GM23338 (cell line): ENCODE measurements at regions not wholly inside any gene's neighbourhood (a gene's known extent, or its start where the extent isn't known, plus 50 kb on each side); places are given as distances from the start of the nearest gene placed in this dataset.

Experiments
- ATAC-seq: fragments of 200-7000 bp; cut with Tn5 transposase; 3 replicates; pipeline ENCODE4 v1.9.1; 2020
- DNase-seq: peaks from one replicate; pipeline ENCODE4 v3.0.0-alpha.2; 2015; ENCODE audit warnings: low spot score
- H2AFZ ChIP-seq: fragments of 200-600 bp; sonication (generic); 2 replicates; pipeline ENCODE4 v1.8.0; 2016; ENCODE audit warnings: antibody characterized with exemption, mild to moderate bottlenecking, moderate library complexity
- H3F3A ChIP-seq: fragments of 200-600 bp; sonication (generic); replicated peaks from 2 replicates; pipeline ENCODE4 v1.8.0; 2017; ENCODE audit warnings: antibody characterized with exemption, mixed run types, low read depth
- H3K27ac ChIP-seq: fragments of 200-600 bp; sonication (generic); 2 replicates; pipeline ENCODE4 v1.6.1; 2016; ENCODE audit warnings: low read depth
- H3K27me3 ChIP-seq: fragments of 200-600 bp; sonication (generic); 2 replicates; pipeline ENCODE4 v1.8.0; 2016; ENCODE audit warnings: mild to moderate bottlenecking, mixed run types, moderate library complexity; ENCODE audit not compliant: insufficient read depth
- H3K36me3 ChIP-seq: fragments of 200-600 bp; sonication (generic); 2 replicates; pipeline ENCODE4 v1.8.0; 2016; ENCODE audit warnings: mild to moderate bottlenecking; ENCODE audit not compliant: insufficient read depth
- H3K4me1 ChIP-seq: fragments of 200-600 bp; sonication (generic); 2 replicates; pipeline ENCODE4 v1.8.0; 2016; ENCODE audit warnings: mild to moderate bottlenecking, moderate library complexity; ENCODE audit not compliant: insufficient read depth
- H3K4me2 ChIP-seq: fragments of 200-600 bp; sonication (generic); 2 replicates; pipeline ENCODE4 v1.7.1; 2017; ENCODE audit warnings: mixed run types
- H3K4me3 ChIP-seq: fragments of 200-600 bp; sonication (generic); 2 replicates; pipeline ENCODE4 v1.6.1; 2016; ENCODE audit warnings: mixed run types
- H3K79me2 ChIP-seq: fragments of 200-600 bp; sonication (generic); replicated peaks from 2 replicates; pipeline ENCODE4 v1.8.0; 2017; ENCODE audit warnings: mild to moderate bottlenecking; ENCODE audit not compliant: insufficient read depth
- H3K9me2 ChIP-seq: fragments of 200-600 bp; sonication (generic); 2 replicates; pipeline ENCODE4 v1.8.0; 2017; ENCODE audit not compliant: insufficient read depth
- H4K20me1 ChIP-seq: fragments of 200-600 bp; sonication (generic); replicated peaks from 2 replicates; pipeline ENCODE4 v1.8.0; 2017; ENCODE audit warnings: mild to moderate bottlenecking; ENCODE audit not compliant: insufficient read depth
- H3K27ac Mint-ChIP-seq: 2 replicates; pipeline ENCODE4 v1.8.0; 2020; ENCODE audit warnings: inconsistent platforms, mild to moderate bottlenecking, moderate library complexity, mixed read lengths
- H3K27me3 Mint-ChIP-seq: 3 replicates; pipeline ENCODE4 v1.8.0; 2022; ENCODE audit warnings: low read depth, mild to moderate bottlenecking, moderate library complexity, mixed read lengths, inconsistent platforms; ENCODE audit not compliant: insufficient read depth, poor library complexity
- H3K36me3 Mint-ChIP-seq: 3 replicates; pipeline ENCODE4 v1.8.0; 2021; ENCODE audit warnings: low read depth, mild to moderate bottlenecking, inconsistent platforms, moderate library complexity, mixed read lengths
- H3K4me1 Mint-ChIP-seq: 3 replicates; pipeline ENCODE4 v1.8.0; 2020; ENCODE audit warnings: mild to moderate bottlenecking, inconsistent platforms, mixed read lengths
- H3K4me3 Mint-ChIP-seq: 3 replicates; pipeline ENCODE4 v1.8.0; 2021; ENCODE audit warnings: moderate library complexity, mild to moderate bottlenecking, inconsistent platforms, mixed read lengths
- H3K9me3 Mint-ChIP-seq: 3 replicates; pipeline ENCODE4 v1.8.0; 2020; ENCODE audit warnings: moderate library complexity, mild to moderate bottlenecking, inconsistent platforms, mixed read lengths
- CREB1 ChIP-seq: fragments of 250-450 bp; sonication (Bioruptor Pico); IDR thresholded peaks from 2 replicates; pipeline ENCODE4 v1.5.0; 2020; ENCODE audit warnings: low read depth, mild to moderate bottlenecking, moderate library complexity
- EZH2 ChIP-seq: fragments of 200-600 bp; sonication (generic); IDR thresholded peaks from one replicate; pipeline ENCODE4 v1.8.0; 2017; ENCODE audit warnings: antibody characterized with exemption, mild to moderate bottlenecking, low read depth; ENCODE audit not compliant: unreplicated experiment
- EZH2phosphoT487 ChIP-seq: fragments of 200-600 bp; sonication (generic); IDR thresholded peaks from one replicate; pipeline ENCODE4 v1.8.1; 2018; ENCODE audit warnings: antibody characterized with exemption; ENCODE audit not compliant: unreplicated experiment
- JUNB ChIP-seq: IDR thresholded peaks from one replicate; pipeline ENCODE4 v1.6.1; 2016; ENCODE audit warnings: antibody characterized with exemption; ENCODE audit not compliant: unreplicated experiment
- NANOG ChIP-seq: IDR thresholded peaks from 2 replicates; pipeline ENCODE4 v1.6.1; 2016; ENCODE audit warnings: antibody characterized with exemption, borderline replicate concordance
- POLR2AphosphoS5 ChIP-seq: IDR thresholded peaks from 2 replicates; pipeline ENCODE4 v1.6.1; 2016; ENCODE audit warnings: antibody characterized with exemption, low read depth
- STAT1 ChIP-seq: IDR thresholded peaks from one replicate; pipeline ENCODE4 v1.6.1; 2016; ENCODE audit warnings: antibody characterized with exemption; ENCODE audit not compliant: unreplicated experiment
- ZNF114 ChIP-seq: fragments of 250-450 bp; sonication (Bioruptor Pico); IDR thresholded peaks from 2 replicates; pipeline ENCODE4 v1.5.0; 2020; ENCODE audit warnings: mild to moderate bottlenecking, moderate library complexity
- ZNF331 ChIP-seq: fragments of 250-450 bp; sonication (Bioruptor Pico); IDR thresholded peaks from 2 replicates; pipeline ENCODE4 v1.5.0; 2020; ENCODE audit warnings: low read depth, mild to moderate bottlenecking, moderate library complexity
- TF ChIP-seq, protein P1 (sequence below): IDR thresholded peaks from one replicate; pipeline ENCODE4 v1.6.1; 2018; ENCODE audit warnings: antibody characterized with exemption; ENCODE audit not compliant: unreplicated experiment
- TF ChIP-seq, protein P2 (sequence below), 2 experiments: fragments of 200-600 bp in 1 of 2; sonication (generic) in 1 of 2; conservative IDR thresholded peaks; 2 replicates each; pipeline versions ENCODE4 v1.5.1 to v1.6.1; 2016 to 2017; ENCODE audit warnings: antibody characterized with exemption in 2 of 2, low read depth in 2 of 2, mild to moderate bottlenecking in 2 of 2, moderate library complexity in 1 of 2
- TF ChIP-seq, protein P3 (sequence below): IDR thresholded peaks from 2 replicates; pipeline ENCODE4 v1.6.1; 2016; ENCODE audit warnings: antibody characterized with exemption
- TF ChIP-seq, protein P4 (sequence below): fragments of 250-450 bp; sonication (Bioruptor Pico); IDR thresholded peaks from 2 replicates; pipeline ENCODE4 v1.5.0; 2020; ENCODE audit warnings: mild to moderate bottlenecking, moderate library complexity

GRCh38 chr15:69887009-69887408 is 210.7 kb downstream of the TLE3 start:
- no peak overlapping the region for H2AFZ ChIP-seq
- no peaks in the 10 kb centered on the region for H3K27me3 ChIP-seq
- no peaks in the 10 kb centered on the region for H3K27me3 Mint-ChIP-seq
- no peaks in the 10 kb centered on the region for H3F3A ChIP-seq
- H3K4me1 ChIP-seq = no peaks in the 10 kb centered on the region
- H3K36me3 Mint-ChIP-seq = no peaks in the 10 kb centered on the region
- no peaks in the 10 kb centered on the region for H3K79me2 ChIP-seq
- peaks cover 5% of the 10 kb centered on the region; the same call in 1 of the 2 replicates for H3K9me2 ChIP-seq
- no peak for DNase-seq
- H3K4me3 Mint-ChIP-seq = no peak overlapping the region
- TF ChIP-seq, protein P1, sequence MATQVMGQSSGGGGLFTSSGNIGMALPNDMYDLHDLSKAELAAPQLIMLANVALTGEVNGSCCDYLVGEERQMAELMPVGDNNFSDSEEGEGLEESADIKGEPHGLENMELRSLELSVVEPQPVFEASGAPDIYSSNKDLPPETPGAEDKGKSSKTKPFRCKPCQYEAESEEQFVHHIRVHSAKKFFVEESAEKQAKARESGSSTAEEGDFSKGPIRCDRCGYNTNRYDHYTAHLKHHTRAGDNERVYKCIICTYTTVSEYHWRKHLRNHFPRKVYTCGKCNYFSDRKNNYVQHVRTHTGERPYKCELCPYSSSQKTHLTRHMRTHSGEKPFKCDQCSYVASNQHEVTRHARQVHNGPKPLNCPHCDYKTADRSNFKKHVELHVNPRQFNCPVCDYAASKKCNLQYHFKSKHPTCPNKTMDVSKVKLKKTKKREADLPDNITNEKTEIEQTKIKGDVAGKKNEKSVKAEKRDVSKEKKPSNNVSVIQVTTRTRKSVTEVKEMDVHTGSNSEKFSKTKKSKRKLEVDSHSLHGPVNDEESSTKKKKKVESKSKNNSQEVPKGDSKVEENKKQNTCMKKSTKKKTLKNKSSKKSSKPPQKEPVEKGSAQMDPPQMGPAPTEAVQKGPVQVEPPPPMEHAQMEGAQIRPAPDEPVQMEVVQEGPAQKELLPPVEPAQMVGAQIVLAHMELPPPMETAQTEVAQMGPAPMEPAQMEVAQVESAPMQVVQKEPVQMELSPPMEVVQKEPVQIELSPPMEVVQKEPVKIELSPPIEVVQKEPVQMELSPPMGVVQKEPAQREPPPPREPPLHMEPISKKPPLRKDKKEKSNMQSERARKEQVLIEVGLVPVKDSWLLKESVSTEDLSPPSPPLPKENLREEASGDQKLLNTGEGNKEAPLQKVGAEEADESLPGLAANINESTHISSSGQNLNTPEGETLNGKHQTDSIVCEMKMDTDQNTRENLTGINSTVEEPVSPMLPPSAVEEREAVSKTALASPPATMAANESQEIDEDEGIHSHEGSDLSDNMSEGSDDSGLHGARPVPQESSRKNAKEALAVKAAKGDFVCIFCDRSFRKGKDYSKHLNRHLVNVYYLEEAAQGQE = no peak
- TF ChIP-seq, protein P2, sequence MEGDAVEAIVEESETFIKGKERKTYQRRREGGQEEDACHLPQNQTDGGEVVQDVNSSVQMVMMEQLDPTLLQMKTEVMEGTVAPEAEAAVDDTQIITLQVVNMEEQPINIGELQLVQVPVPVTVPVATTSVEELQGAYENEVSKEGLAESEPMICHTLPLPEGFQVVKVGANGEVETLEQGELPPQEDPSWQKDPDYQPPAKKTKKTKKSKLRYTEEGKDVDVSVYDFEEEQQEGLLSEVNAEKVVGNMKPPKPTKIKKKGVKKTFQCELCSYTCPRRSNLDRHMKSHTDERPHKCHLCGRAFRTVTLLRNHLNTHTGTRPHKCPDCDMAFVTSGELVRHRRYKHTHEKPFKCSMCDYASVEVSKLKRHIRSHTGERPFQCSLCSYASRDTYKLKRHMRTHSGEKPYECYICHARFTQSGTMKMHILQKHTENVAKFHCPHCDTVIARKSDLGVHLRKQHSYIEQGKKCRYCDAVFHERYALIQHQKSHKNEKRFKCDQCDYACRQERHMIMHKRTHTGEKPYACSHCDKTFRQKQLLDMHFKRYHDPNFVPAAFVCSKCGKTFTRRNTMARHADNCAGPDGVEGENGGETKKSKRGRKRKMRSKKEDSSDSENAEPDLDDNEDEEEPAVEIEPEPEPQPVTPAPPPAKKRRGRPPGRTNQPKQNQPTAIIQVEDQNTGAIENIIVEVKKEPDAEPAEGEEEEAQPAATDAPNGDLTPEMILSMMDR (conservative IDR thresholded peaks at IDR 0.05; ENCODE audit: low read depth in 2 of 2) = no peak
- TF ChIP-seq CREB1 (CRISPR knock-in tag) (no peak), POLR2AphosphoS5 (no peak), JUNB (no peak), EZH2 (no peak), STAT1 (no peak), ZNF331 (CRISPR knock-in tag) (no peak), NANOG (no peak), EZH2phosphoT487 (no peak), ZNF114 (CRISPR knock-in tag) (no peak)
- TF ChIP-seq, protein P3, sequence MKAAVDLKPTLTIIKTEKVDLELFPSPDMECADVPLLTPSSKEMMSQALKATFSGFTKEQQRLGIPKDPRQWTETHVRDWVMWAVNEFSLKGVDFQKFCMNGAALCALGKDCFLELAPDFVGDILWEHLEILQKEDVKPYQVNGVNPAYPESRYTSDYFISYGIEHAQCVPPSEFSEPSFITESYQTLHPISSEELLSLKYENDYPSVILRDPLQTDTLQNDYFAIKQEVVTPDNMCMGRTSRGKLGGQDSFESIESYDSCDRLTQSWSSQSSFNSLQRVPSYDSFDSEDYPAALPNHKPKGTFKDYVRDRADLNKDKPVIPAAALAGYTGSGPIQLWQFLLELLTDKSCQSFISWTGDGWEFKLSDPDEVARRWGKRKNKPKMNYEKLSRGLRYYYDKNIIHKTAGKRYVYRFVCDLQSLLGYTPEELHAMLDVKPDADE = no peak
- TF ChIP-seq, protein P4, sequence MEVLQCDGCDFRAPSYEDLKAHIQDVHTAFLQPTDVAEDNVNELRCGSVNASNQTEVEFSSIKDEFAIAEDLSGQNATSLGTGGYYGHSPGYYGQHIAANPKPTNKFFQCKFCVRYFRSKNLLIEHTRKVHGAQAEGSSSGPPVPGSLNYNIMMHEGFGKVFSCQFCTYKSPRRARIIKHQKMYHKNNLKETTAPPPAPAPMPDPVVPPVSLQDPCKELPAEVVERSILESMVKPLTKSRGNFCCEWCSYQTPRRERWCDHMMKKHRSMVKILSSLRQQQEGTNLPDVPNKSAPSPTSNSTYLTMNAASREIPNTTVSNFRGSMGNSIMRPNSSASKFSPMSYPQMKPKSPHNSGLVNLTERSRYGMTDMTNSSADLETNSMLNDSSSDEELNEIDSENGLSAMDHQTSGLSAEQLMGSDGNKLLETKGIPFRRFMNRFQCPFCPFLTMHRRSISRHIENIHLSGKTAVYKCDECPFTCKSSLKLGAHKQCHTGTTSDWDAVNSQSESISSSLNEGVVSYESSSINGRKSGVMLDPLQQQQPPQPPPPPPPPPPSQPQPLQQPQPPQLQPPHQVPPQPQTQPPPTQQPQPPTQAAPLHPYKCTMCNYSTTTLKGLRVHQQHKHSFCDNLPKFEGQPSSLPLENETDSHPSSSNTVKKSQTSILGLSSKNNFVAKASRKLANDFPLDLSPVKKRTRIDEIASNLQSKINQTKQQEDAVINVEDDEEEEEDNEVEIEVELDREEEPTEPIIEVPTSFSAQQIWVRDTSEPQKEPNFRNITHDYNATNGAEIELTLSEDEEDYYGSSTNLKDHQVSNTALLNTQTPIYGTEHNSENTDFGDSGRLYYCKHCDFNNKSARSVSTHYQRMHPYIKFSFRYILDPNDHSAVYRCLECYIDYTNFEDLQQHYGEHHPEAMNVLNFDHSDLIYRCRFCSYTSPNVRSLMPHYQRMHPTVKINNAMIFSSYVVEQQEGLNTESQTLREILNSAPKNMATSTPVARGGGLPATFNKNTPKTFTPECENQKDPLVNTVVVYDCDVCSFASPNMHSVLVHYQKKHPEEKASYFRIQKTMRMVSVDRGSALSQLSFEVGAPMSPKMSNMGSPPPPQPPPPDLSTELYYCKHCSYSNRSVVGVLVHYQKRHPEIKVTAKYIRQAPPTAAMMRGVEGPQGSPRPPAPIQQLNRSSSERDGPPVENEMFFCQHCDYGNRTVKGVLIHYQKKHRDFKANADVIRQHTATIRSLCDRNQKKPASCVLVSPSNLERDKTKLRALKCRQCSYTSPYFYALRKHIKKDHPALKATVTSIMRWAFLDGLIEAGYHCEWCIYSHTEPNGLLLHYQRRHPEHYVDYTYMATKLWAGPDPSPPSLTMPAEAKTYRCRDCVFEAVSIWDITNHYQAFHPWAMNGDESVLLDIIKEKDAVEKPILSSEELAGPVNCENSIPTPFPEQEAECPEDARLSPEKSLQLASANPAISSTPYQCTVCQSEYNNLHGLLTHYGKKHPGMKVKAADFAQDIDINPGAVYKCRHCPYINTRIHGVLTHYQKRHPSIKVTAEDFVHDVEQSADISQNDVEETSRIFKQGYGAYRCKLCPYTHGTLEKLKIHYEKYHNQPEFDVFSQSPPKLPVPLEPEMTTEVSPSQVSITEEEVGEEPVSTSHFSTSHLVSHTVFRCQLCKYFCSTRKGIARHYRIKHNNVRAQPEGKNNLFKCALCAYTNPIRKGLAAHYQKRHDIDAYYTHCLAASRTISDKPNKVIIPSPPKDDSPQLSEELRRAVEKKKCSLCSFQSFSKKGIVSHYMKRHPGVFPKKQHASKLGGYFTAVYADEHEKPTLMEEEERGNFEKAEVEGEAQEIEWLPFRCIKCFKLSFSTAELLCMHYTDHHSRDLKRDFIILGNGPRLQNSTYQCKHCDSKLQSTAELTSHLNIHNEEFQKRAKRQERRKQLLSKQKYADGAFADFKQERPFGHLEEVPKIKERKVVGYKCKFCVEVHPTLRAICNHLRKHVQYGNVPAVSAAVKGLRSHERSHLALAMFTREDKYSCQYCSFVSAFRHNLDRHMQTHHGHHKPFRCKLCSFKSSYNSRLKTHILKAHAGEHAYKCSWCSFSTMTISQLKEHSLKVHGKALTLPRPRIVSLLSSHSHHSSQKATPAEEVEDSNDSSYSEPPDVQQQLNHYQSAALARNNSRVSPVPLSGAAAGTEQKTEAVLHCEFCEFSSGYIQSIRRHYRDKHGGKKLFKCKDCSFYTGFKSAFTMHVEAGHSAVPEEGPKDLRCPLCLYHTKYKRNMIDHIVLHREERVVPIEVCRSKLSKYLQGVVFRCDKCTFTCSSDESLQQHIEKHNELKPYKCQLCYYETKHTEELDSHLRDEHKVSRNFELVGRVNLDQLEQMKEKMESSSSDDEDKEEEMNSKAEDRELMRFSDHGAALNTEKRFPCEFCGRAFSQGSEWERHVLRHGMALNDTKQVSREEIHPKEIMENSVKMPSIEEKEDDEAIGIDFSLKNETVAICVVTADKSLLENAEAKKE (CRISPR knock-in tag) = no peak
- H4K20me1 ChIP-seq = no peaks in the 10 kb centered on the region
- peaks cover 7% of the 10 kb centered on the region for H3K9me3 Mint-ChIP-seq
- no peak overlapping the region for H3K4me2 ChIP-seq
- H3K27ac Mint-ChIP-seq = no peak overlapping the region
- no peak for ATAC-seq
- peaks cover 3% of the 10 kb centered on the region for H3K4me1 Mint-ChIP-seq
- no peak overlapping the region for H3K4me3 ChIP-seq
- no peak overlapping the region for H3K27ac ChIP-seq
- no peaks in the 10 kb centered on the region for H3K36me3 ChIP-seq
